ENCODE measurements at regions not wholly inside any gene's neighbourhood (a gene's known extent, or its start where the extent isn't known, plus 50 kb on each side); places are given as distances from the start of the nearest gene placed in this dataset.
"Not testable (repeated sequence)": the region's sequence is repeated elsewhere in the genome, so short reads cannot be mapped to it uniquely, and the experiment has no call there.

- DNase-seq (ENCODE audit: low read depth in 2 of 2): not testable (repeated sequence)
Measured at GRCh38 chr1:146326863-146327262, 98.0 kb upstream of the NOTCH2NLA start.

DNA sequence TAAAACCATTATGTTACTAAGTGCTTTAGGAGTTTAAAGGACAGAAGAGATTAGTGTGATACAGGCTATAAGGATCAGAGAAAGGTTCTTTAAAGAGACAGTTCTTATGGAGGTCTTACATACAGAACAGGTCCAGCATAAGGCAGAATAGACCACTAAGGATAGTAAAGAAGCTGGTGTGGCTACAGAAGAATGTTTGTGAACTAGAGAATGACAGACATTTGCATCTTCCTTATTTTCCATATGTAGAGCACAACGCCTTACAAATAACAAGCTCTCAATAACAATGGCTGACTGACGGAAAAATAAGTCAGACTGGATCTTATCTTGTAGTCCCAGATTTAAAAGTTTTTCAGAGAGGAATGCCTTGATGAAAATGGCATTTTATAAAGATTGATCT lies 95.6 kb upstream of the NOTCH2NLA start:
- DNase-seq (ENCODE audit: low read depth in 2 of 2): not testable (repeated sequence)

- DNase-seq (ENCODE audit: low read depth in 2 of 2): not testable (repeated sequence)
Measured at GRCh38 chr1:146323302-146323701, 94.5 kb upstream of the NOTCH2NLA start.

DNA sequence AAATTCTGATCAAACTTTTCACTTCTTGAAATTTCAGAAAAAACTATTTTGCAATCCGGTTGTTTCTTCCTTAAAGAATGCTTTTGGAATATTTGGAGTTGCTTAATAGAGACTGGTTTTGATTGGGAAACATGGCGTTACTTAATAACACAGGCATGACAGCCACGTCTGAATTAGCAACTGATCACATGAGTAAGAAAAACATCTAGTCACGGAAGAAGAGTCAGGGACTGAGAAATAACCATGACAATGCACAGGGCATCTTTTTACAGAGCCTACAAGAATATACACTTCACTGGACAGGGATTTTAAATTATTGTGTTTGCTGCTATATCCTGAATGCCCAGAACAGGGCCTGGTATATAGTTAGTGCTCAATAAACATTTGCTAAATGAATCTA lies 94.1 kb upstream of the NOTCH2NLA start:
- not testable (repeated sequence) for DNase-seq (ENCODE audit: low read depth in 2 of 2)

DNA sequence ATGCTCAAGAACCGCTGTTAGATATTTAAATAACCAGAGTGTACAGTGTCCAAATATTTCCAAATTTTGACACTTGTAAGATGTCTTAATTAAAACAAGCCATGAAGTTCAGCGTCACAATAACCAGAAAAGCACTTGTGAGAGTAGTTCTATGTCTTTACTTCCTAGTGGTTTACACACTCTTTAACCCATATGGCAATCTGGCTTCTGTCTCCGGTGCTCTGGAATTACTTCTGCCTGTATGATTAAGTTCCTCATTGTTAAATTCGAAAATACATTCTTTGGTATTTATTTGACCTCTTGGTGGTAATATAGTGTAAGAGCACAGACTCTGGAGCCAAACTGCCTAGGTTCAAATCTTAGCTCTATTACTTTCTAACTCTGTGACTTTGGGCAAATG lies 89.9 kb upstream of the NOTCH2NLA start:
- DNase-seq (ENCODE audit: low read depth in 2 of 2): not testable (repeated sequence)

DNA sequence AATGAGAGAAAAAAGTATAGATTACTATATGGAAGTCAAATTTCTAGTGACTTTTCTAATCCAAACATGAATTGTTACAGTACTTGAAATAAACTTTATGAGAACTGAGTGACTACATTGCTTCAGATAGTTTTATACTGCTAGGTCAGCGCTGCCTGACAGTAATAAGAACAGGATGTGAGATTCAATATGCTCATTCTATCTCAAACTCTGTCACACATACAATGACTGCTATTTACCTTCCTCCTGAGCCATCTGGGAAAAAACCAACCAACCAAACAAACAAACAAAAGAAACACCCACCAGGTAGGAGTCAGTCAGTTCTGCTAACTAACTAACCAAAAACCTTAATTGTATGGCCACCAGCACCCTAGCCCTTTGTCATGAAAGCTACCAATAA lies 89.0 kb upstream of the NOTCH2NLA start:
- DNase-seq (ENCODE audit: low read depth in 2 of 2): not testable (repeated sequence)

DNA sequence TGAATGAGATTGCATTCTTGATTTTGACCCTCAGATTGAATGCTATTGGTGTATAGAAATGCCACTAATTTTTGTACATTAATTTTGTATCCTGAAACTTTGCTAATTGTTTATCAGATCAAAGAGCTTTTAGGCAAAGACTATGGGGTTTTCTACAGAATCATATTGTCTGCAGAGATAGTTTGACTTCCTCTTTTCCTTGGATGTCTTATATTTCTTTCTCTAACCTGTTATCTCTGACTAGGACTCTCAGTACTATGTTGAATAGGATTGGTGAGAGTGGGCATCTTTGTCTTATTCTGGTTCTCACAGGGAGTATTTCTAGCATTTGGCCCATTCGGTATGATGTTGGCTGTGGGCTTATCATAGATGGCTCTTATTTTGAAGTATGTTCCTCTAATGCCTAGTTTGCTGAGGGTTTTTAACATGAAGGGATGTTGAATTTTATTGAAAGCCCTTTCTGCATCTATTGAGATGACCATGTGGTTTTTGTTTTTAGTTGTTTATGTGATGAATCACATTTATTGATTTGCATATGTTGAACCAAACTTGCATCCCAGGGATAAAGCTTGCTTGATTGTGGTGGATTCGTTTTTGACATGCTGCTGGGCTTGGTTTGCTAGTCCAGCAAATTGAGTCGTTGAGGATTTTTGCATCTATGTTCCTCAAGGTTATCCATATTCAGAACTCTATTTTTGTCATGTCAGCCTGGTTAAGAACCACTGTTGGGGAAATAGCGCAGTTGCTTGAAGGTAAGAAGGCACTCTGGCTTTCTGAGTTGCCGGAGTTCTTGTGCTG lies 85.8 kb upstream of the NOTCH2NLA start:
- not testable (repeated sequence) for DNase-seq (ENCODE audit: low read depth in 2 of 2)

GRCh38 chr1:146310579-146310978 lies 81.8 kb upstream of the NOTCH2NLA start:
- DNase-seq (ENCODE audit: low read depth in 2 of 2): not testable (repeated sequence)

GRCh38 chr1:146309427-146309826 lies 80.6 kb upstream of the NOTCH2NLA start:
- not testable (repeated sequence) for DNase-seq (ENCODE audit: low read depth in 2 of 2)

GRCh38 chr1:146308892-146309291 lies 80.1 kb upstream of the NOTCH2NLA start:
- DNase-seq (ENCODE audit: low read depth in 2 of 2): not testable (repeated sequence)

GRCh38 chr1:146308152-146308551 lies 79.3 kb upstream of the NOTCH2NLA start:
- DNase-seq (ENCODE audit: low read depth in 2 of 2): not testable (repeated sequence)

DNA sequence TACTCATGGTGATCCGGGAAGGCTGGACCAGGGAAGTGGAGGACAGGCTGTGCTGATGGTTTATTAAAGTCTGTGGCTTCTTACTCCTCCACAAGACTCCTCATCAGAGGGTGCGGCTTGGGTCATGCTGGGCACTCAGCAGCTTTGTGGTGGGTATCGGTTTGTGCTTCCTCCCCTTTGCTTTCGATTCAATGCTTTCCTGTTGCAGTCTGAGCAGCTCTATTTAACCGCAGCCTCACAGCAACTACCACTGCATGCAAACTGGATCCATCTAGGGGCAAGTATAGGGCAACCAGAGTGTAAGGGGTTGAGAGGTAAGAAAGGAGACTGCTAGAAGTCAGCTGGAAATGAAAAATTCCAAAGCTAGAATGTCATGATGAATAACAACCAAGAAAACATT lies 78.8 kb upstream of the NOTCH2NLA start:
- DNase-seq (ENCODE audit: low read depth in 2 of 2): not testable (repeated sequence)

- not testable (repeated sequence) for DNase-seq (ENCODE audit: low read depth in 2 of 2)
Measured at GRCh38 chr1:146306651-146307050, 77.8 kb upstream of the NOTCH2NLA start.

DNA sequence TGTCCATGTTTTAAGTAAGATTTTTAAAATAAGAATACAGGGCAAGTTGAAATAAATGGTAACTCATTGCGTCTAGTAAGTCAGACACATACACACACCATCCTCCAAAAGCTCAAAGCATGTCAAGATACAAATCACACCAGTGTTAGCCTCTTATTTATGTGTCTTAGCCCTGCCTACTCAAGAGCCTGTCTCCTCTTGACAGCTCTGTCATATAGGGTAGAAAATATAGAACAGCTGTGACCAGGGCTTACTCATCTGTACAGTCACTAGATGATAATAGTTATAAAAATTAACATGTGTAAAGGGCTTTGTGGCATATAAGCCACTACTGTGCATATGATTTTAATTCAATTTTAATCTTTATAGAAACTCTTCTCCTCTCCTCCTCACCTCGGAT lies 76.6 kb upstream of the NOTCH2NLA start:
- DNase-seq (ENCODE audit: low read depth in 2 of 2): not testable (repeated sequence)

DNA sequence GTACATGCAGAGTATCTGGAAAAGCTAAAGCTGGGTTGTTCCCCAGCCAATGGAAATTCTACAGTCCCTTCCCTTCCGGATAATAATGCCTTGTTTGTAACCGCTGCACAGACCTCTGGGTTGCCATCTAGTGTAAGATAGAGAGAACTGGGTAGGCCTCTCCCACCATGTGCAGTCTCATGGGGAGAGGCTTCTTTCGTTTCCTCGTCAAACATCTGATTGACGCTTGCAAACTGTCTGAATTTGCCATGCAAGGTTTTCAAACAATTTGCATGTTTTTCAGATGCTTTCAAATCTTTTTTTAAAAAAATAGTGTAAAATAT lies 69.7 kb upstream of the NOTCH2NLA start:
- DNase-seq (ENCODE audit: low read depth in 2 of 2): not testable (repeated sequence)

DNA sequence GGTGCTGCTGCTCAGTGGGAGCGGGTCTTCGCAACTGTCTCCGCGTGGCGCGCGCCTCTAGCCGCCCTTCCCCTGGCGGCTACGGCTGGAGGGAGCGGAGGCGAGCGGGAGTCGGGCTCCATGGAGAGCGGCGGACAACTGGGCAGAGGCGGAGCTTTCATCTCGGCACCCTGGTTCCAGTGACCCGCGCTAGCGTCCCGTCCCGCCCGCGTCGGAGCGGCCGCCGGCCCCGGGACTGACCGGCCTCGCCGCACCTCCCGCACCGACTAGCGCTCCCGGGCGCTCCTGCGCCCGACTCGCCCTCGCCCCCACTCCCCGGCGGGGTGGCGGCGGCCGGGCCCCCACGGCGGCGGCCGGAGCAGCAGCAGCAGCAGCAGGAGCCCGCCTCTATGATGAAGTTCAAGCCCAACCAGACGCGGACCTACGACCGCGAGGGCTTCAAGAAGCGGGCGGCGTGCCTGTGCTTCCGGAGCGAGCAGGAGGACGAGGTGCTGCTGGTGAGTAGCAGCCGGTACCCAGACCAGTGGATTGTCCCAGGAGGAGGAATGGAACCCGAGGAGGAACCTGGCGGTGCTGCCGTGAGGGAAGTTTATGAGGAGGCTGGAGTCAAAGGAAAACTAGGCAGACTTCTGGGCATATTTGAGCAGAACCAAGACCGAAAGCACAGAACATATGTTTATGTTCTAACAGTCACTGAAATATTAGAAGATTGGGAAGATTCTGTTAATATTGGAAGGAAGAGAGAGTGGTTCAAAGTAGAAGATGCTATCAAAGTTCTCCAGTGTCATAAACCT lies 69.2 kb upstream of the NOTCH2NLA start:
- not testable (repeated sequence) for DNase-seq (ENCODE audit: low read depth in 2 of 2)

DNA sequence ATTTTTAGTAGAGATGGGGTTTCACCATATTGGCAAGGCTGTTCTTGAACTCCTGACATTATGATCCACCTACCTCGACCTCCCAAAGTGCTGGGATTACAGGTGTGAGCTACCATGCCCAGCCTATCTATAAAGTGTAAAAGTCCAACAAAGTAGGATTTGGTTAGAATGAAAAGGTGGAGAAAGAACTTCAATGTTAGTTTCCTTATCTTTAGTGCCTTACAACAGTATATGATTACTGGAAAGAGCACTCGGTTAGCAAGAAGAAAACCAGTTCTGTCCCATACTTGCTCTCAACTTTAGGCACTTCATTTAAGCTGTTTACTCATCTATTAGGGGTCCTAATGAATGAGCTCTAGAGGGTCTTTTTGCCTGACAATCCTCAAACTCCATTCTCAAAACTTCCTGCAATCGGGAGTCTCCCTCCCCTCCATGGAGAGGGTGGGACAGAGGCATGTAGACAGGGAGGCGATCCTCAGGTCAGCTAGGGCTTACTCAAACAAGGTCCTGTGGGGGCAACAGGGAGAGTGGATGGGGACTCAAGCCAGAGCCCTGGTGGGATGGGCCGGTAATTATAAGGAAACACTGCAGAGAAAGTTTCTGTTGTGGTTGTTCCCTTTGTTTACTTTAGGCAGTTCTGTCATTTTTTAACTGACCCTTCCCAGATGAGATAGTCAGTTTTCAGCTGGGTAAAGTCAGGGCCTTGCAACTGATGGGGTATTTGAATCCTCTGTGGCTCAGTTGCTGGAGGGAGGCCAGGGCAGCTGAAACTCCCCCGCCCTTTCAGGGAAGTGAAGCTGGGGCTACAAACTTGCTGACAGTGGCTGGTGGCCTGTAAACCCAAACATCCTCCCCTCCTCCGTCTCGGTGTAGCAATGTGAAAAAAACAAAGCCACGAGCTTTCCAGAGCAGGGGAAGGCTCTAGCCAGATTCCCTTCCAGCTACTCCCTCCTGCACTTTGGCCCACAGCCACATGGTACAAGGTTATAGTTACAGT lies 64.4 kb upstream of the NOTCH2NLA start:
- DNase-seq (ENCODE audit: low read depth in 2 of 2): not testable (repeated sequence)

GRCh38 chr1:146292424-146292823 lies 63.6 kb upstream of the NOTCH2NLA start:
- DNase-seq (ENCODE audit: low read depth in 2 of 2): not testable (repeated sequence)

DNA sequence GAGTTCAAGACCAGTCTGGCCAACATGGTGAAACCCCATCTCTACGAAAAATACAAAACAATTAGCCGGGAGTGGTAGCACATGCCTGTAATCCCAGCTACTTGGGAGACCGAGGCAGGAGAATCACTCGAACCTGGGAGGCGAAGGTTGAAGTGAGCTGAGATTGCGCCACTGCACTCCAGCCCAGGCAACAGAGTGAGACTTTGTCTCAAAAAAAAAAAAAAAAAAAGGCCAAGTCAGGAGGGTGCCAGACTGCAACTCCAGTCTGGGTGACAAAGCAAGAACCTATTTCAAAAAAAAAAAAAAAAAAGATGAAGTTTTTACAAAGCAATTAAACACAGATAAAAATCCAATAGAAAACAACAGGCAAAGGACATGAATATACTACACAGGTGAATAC lies 59.1 kb upstream of the NOTCH2NLA start:
- DNase-seq (ENCODE audit: low read depth in 2 of 2): not testable (repeated sequence)

GRCh38 chr1:146284760-146285159 lies 55.9 kb upstream of the NOTCH2NLA start:
- not testable (repeated sequence) for DNase-seq (ENCODE audit: low read depth in 2 of 2)

DNA sequence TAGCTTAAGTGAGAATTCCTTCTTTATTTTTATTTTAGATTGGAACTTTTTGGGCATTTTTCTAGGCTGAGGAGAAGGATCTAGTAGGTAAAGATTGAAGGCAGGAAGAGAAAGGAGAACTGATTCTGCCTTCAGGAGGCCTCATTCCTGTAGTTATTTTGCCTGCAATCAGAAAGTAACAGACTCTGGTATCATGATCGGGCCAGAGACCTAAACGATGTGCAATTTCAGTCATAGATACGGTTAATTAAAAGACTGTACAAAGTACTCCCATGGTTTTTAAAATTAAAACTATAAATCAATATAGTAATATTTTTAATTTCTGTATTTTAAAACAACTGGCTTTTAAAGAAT lies 54.7 kb upstream of the NOTCH2NLA start:
- not testable (repeated sequence) for DNase-seq (ENCODE audit: low read depth in 2 of 2)

Data from fibroblast of skin of left quadriceps (primary cell).